HG03439 (cell line): ENCODE measurements at regions not wholly inside any gene's neighbourhood (a gene's known extent, or its start where the extent isn't known, plus 50 kb on each side); places are given as distances from the start of the nearest gene placed in this dataset.

Experiments
- ATAC-seq: cut with Tn5 transposase; IDR thresholded peaks from one replicate; pipeline ENCODE4 v1.9.1; 2021; ENCODE audit warnings: mild to moderate bottlenecking, moderate library complexity; ENCODE audit not compliant: unreplicated experiment

GRCh38 chr14:24693983-24694382 is 60.0 kb upstream of the GZMB start:
- ATAC-seq: no peak

GRCh38 chr14:24693353-24693737 is 59.4 kb upstream of the GZMB start:
- no peak for ATAC-seq

- ATAC-seq: no peak
Observed at GRCh38 chr14:24692382-24693352, 58.7 kb upstream of the GZMB start.

DNA sequence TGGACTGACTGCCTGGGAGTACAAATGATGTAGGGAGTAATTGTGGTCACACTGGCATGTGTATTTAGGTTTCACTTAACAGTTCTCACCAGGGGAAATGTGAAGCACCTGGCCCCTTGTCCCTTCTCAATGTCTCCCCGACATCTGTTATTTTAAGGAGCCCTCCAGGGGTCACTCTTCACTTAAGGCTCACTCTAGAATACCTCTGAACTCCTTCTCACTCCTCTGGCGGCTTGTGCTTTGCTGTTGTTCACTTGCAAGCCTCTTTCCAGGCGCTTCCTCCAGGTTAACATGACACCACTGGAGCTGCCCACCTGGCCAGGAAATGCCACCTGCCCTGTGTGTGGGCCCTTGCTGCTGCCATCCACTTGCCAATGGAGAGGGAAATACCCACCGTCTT is 56.5 kb upstream of the GZMB start:
- ATAC-seq: no peak

- ATAC-seq: no peak
Observed at GRCh38 chr14:24688030-24688658, 54.2 kb upstream of the GZMB start.
